ENCODE measurements at regions not wholly inside any gene's neighbourhood (a gene's known extent, or its start where the extent isn't known, plus 50 kb on each side); places are given as distances from the start of the nearest gene placed in this dataset.
A peak's percentile ranks its signal among the peaks of the same experiment; 100 is the strongest.

DNA sequence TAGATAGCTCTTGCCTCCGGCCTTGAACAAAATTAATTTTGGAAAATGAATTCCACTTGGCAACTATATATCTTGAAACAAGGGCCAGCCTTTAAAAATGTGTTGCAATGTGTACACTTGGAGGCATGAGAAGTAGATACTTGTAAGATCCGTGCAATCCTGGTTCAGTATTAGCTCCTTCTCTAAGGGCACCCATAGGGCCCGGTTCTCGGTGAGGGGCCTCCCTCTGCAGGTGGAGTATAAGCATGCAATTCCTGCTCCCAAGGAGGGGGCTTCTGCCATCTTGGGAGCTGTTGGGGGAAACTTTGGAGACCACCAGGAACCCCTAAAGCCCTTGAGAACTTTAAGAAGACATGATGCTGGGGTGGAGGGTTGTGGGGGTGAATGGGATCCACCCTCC lies 388.7 kb upstream of the RGMA start:
- Histone ChIP-seq H3K36me3 (ENCODE audit: low read depth) (no peaks in the 10 kb centered on the region), H3K4me3 (no peak overlapping the region), H3K9me3 (no peaks in the 10 kb centered on the region), H3K4me1 (ENCODE audit: low read depth) (no peaks in the 10 kb centered on the region)
- TF ChIP-seq, protein P1, sequence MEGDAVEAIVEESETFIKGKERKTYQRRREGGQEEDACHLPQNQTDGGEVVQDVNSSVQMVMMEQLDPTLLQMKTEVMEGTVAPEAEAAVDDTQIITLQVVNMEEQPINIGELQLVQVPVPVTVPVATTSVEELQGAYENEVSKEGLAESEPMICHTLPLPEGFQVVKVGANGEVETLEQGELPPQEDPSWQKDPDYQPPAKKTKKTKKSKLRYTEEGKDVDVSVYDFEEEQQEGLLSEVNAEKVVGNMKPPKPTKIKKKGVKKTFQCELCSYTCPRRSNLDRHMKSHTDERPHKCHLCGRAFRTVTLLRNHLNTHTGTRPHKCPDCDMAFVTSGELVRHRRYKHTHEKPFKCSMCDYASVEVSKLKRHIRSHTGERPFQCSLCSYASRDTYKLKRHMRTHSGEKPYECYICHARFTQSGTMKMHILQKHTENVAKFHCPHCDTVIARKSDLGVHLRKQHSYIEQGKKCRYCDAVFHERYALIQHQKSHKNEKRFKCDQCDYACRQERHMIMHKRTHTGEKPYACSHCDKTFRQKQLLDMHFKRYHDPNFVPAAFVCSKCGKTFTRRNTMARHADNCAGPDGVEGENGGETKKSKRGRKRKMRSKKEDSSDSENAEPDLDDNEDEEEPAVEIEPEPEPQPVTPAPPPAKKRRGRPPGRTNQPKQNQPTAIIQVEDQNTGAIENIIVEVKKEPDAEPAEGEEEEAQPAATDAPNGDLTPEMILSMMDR (IDR thresholded peaks at IDR 0.05) = no peak
- ATAC-seq (no peak), DNase-seq (no peak)
- intact Hi-C loops (cut with DNase I, micrococcal nuclease) = no loop called here

DNA sequence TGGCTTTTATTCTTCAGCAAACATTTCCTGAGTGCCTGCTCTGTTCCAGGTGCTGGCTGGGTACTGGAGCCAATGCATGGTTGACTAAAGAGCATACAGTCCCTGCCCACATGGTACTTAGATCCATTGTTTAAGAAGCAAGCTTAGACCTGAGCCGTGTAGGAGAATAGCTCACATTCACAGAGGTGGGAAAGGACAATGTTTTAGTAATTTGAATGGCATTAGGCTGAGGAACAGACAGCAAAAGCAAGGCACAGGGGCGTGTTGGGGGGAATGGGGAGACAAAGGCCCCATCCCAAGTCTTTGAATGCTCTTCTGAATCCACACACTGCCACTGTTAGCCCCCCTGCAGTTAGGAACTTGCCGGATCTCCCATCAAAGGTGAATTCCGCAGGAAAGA lies 388.2 kb upstream of the RGMA start:
- intact Hi-C loops (cut with DNase I, micrococcal nuclease) = no loop called here
- no peak for ATAC-seq
- DNase-seq = no peak

DNA sequence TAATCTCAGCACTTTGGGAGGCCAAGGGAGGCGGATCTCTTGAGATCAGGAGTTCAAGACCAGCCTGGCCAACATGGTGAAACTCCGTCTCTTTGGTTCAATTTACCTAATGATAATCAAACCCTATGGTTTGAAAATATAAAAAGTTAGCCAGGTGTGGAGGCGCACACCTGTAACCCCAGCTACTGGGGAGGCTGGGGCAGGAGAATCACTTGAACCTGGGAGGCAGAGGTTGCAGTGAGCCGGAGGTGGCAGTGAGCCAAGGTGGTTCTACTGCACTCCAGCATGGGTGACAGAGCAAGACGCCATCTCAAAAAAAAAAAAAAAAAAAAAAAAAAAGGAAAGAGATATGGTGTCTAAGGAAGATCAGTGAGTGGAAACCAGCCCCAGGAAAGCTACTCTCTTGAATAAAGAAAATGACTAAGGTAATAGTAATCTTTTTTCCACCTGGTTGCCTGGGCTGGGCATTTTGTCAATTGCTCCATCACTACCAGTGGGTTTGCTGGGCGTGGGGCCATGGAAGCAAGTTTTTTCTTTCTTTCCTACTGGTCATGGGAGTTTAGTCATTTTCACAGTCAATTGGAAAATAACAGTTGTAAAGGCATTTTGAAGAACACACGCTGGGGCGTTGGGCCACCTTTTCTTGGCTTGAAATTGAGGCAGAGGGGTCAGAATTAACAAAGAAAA lies 387.6 kb upstream of the RGMA start:
- intact Hi-C loops (cut with DNase I, micrococcal nuclease) = no loop called here
- H3K4me1 ChIP-seq (ENCODE audit: low read depth) = no peaks in the 10 kb centered on the region
- no peaks in the 10 kb centered on the region for H3K9me3 ChIP-seq
- no peak overlapping the region for H3K4me3 ChIP-seq
- TF ChIP-seq, protein P1 (IDR thresholded peaks at IDR 0.05) = no peak
- ATAC-seq = no peak
- DNase-seq = no peak
- H3K36me3 ChIP-seq (ENCODE audit: low read depth) = no peaks in the 10 kb centered on the region

More for the DNA sequence above, 388.2 kb upstream of the RGMA start:
- Histone ChIP-seq H3K4me3 (no peak overlapping the region), H3K9me3 (no peaks in the 10 kb centered on the region), H3K36me3 (ENCODE audit: low read depth) (no peaks in the 10 kb centered on the region), H3K4me1 (ENCODE audit: low read depth) (no peaks in the 10 kb centered on the region)
- TF ChIP-seq, protein P1 (IDR thresholded peaks at IDR 0.05) = no peak

DNA sequence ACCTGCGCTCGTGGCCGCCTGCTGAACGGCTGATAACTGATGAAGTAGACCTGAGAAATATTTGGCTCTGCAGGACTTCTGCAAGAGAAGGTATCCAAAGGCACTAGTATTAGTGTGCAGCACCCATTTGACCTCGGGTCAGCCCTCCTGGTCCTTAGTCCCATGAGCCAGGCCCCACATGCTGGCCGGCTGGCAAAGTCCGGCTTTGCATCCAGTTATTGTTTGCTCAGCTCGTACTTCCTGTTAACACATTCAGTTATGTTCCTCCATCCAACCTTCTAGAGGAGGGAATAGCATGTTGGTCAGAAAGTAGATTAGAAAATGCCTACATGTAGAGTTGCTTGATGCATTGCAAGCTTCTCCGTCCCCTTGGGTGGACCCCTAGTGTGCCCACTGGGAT lies 385.7 kb upstream of the RGMA start:
- DNase-seq (no peak), ATAC-seq (no peak)
- intact Hi-C loops (cut with DNase I, micrococcal nuclease) = no loop called here
- Histone ChIP-seq H3K36me3 (ENCODE audit: low read depth) (no peaks in the 10 kb centered on the region), H3K4me1 (ENCODE audit: low read depth) (no peaks in the 10 kb centered on the region), H3K4me3 (no peak overlapping the region), H3K9me3 (no peaks in the 10 kb centered on the region)
- TF ChIP-seq, protein P1 (IDR thresholded peaks at IDR 0.05) = no peak

DNA sequence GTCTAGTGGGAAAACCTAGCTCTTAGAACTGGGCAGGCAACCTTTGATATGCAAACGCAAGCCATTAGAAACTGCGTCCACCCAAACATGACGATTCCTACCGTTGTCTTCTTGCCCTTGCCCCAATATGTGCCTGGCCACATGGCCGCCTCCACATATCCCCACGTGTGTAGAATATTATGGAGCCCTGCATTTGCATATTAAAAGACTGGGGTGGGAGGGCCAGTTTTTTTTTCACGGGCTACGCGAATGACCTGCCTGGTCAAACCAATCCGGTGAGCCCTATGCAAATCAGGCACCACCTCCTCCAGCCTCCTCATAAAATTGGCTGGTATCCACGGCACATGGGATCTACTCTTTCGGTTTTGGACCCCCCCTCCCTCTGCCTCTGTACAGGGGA lies 381.0 kb upstream of the RGMA start:
- Histone ChIP-seq H3K36me3 (ENCODE audit: low read depth) (no peaks in the 10 kb centered on the region), H3K4me1 (ENCODE audit: low read depth) (no peaks in the 10 kb centered on the region), H3K4me3 (no peak overlapping the region), H3K9me3 (no peaks in the 10 kb centered on the region)
- intact Hi-C loops (cut with DNase I, micrococcal nuclease) = no loop called here
- ATAC-seq (no peak), DNase-seq (no peak)
- TF ChIP-seq, protein P1 (IDR thresholded peaks at IDR 0.05) = no peak

DNA sequence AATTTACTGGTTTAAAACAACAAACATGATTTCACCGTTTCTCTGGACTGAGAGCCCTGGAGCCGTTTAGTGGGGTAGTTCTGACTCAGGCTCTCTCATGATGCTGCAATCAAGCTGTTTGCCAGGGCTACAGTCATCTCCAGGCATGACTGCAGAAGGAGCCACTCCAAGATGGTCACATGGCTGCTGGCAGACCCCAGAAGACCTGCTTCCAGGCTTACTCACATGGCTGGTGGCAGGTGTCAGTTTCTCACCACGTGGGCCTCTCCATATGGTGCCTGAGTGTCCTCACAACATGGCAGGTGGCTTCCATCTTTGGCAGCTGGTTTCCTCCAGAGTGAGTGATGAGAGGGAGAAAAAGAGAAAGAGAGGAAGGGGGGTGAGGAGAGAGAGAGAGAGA lies 378.3 kb upstream of the RGMA start:
- H3K4me1 ChIP-seq (ENCODE audit: low read depth) = no peaks in the 10 kb centered on the region
- TF ChIP-seq, protein P1 (IDR thresholded peaks at IDR 0.05) = no peak
- no peaks in the 10 kb centered on the region for H3K9me3 ChIP-seq
- intact Hi-C loops (cut with DNase I, micrococcal nuclease) = no loop called here
- H3K4me3 ChIP-seq = no peak overlapping the region
- DNase-seq (no peak), ATAC-seq (peak; percentile 23)
- no peaks in the 10 kb centered on the region for H3K36me3 ChIP-seq (ENCODE audit: low read depth)

All from mucosa of descending colon (tissue), 3 donors.